Activated CD8-positive, alpha-beta memory T cell treated with anti-CD3 and anti-CD28 coated beads for 36 hours (primary cell): ENCODE measurements at regions not wholly inside any gene's neighbourhood (a gene's known extent, or its start where the extent isn't known, plus 50 kb on each side); places are given as distances from the start of the nearest gene placed in this dataset.

Experiments
- CTCF ChIA-PET: fragments of 350-600 bp; sonication (Branson Sonifier 250); formaldehyde crosslinking; loops from one replicate; lab custom pipeline; 2021; ENCODE audit warnings: antibody characterized with exemption; lab: Charles Lee
- POLR2A ChIA-PET: fragments of 350-600 bp; sonication (Branson Sonifier 250); formaldehyde crosslinking; loops from one replicate; lab custom pipeline; 2021; ENCODE audit warnings: antibody characterized with exemption; lab: Charles Lee

- CTCF ChIA-PET = no interaction called here
- POLR2A ChIA-PET = no interaction called here
Observed at GRCh38 chr6:166779963-166780683, 153.1 kb upstream of the RPS6KA2 start.

GRCh38 chr6:166779381-166779780, 152.3 kb upstream of the RPS6KA2 start:
- POLR2A ChIA-PET = no interaction called here
- CTCF ChIA-PET = no interaction called here

GRCh38 chr6:166778776-166779175, 151.7 kb upstream of the RPS6KA2 start:
- ChIA-PET CTCF (interaction anchor here (1.2 to 1.4 kb wide), 2 partner anchors 8 to 178 kb away, joined by 3 read pairs; partner anchors contain the start of gene RNASET2), POLR2A (no interaction called here)

GRCh38 chr6:166778046-166778445, 151.0 kb upstream of the RPS6KA2 start:
- CTCF ChIA-PET = interaction anchor here (1.2 to 1.4 kb wide), 2 partner anchors 9 to 179 kb away, joined by 3 read pairs; partner anchors contain the start of gene RNASET2
- POLR2A ChIA-PET = no interaction called here

- POLR2A ChIA-PET = no interaction called here
- CTCF ChIA-PET = no interaction called here
Observed at GRCh38 chr6:166777096-166777630, 150.1 kb upstream of the RPS6KA2 start.

GRCh38 chr6:166776571-166776970, 149.5 kb upstream of the RPS6KA2 start:
- POLR2A ChIA-PET = no interaction called here
- CTCF ChIA-PET = interaction anchor here (1.3 to 1.8 kb wide), 2 partner anchors 217 to 343 kb away, joined by 4 to 6 read pairs; no protein-coding TSS in a partner anchor

GRCh38 chr6:166775923-166776220, 148.8 kb upstream of the RPS6KA2 start:
- POLR2A ChIA-PET = no interaction called here

GRCh38 chr6:166775180-166775922, 148.3 kb upstream of the RPS6KA2 start:
- CTCF ChIA-PET = interaction anchor here (0.6 to 2.0 kb wide), 22 partner anchors 9 to 565 kb away, joined by 3 to 8 read pairs (median 3); no protein-coding TSS in a partner anchor
- POLR2A ChIA-PET = interaction anchor here (0.6 kb wide), 1 partner anchor 190 kb away, joined by 9 read pairs; no protein-coding TSS in a partner anchor

More at GRCh38 chr6:166775923-166776220, 148.8 kb upstream of the RPS6KA2 start:
- CTCF ChIA-PET = interaction anchor here (1.2 to 2.0 kb wide), 8 partner anchors 9 to 537 kb away, joined by 3 to 8 read pairs (median 4); no protein-coding TSS in a partner anchor

- POLR2A ChIA-PET = interaction anchor here (0.6 kb wide), 1 partner anchor 189 kb away, joined by 9 read pairs; no protein-coding TSS in a partner anchor
- CTCF ChIA-PET = interaction anchor here (0.6 to 2.0 kb wide), 21 partner anchors 8 to 565 kb away, joined by 3 to 8 read pairs (median 3); no protein-coding TSS in a partner anchor
Observed at GRCh38 chr6:166774770-166775169, 147.7 kb upstream of the RPS6KA2 start.

- CTCF ChIA-PET = interaction anchor here (0.9 to 2.0 kb wide), 4 partner anchors 8 to 34 kb away, joined by 3 to 6 read pairs (median 4); no protein-coding TSS in a partner anchor
- POLR2A ChIA-PET = no interaction called here
Observed at GRCh38 chr6:166774292-166774691, 147.2 kb upstream of the RPS6KA2 start.

- ChIA-PET POLR2A (no interaction called here), CTCF (no interaction called here)
Observed at GRCh38 chr6:166772518-166772917, 145.5 kb upstream of the RPS6KA2 start.

- CTCF ChIA-PET = no interaction called here
- POLR2A ChIA-PET = no interaction called here
Observed at GRCh38 chr6:166771701-166772100, 144.7 kb upstream of the RPS6KA2 start.

GRCh38 chr6:166770216-166771116, 143.4 kb upstream of the RPS6KA2 start:
- POLR2A ChIA-PET = no interaction called here

GRCh38 chr6:166769648-166770047, 142.6 kb upstream of the RPS6KA2 start:
- ChIA-PET POLR2A (no interaction called here), CTCF (no interaction called here)

More at GRCh38 chr6:166770216-166771116, 143.4 kb upstream of the RPS6KA2 start:
- CTCF ChIA-PET = no interaction called here

- CTCF ChIA-PET = no interaction called here
- POLR2A ChIA-PET = no interaction called here
Observed at GRCh38 chr6:166768761-166769160, 141.7 kb upstream of the RPS6KA2 start.

- POLR2A ChIA-PET = no interaction called here
- CTCF ChIA-PET = interaction anchor here (0.7 to 1.6 kb wide), 3 partner anchors 8 to 513 kb away, joined by 3 to 6 read pairs (median 4); no protein-coding TSS in a partner anchor
Observed at GRCh38 chr6:166767230-166767629, 140.2 kb upstream of the RPS6KA2 start.

- ChIA-PET POLR2A (no interaction called here), CTCF (interaction anchor here (0.7 to 1.6 kb wide), 3 partner anchors 8 to 514 kb away, joined by 3 to 6 read pairs (median 4); no protein-coding TSS in a partner anchor)
Observed at GRCh38 chr6:166766769-166767168, 139.7 kb upstream of the RPS6KA2 start.

GRCh38 chr6:166765234-166765541, 138.1 kb upstream of the RPS6KA2 start:
- ChIA-PET POLR2A (no interaction called here), CTCF (interaction anchor here (1.1 kb wide), 1 partner anchor 10 kb away, joined by 4 read pairs; no protein-coding TSS in a partner anchor)
